22Rv1 (cell line): ENCODE measurements at regions not wholly inside any gene's neighbourhood (a gene's known extent, or its start where the extent isn't known, plus 50 kb on each side); places are given as distances from the start of the nearest gene placed in this dataset.

Source experiments
- CTCF ChIP-seq: fragments of 450-650 bp; IDR thresholded peaks from 2 replicates; pipeline ENCODE4 v1.5.1; 2017; ENCODE audit warnings: mild to moderate bottlenecking
- ZFX ChIP-seq: fragments of 450-650 bp; IDR thresholded peaks from 2 replicates; pipeline ENCODE4 v1.6.1; 2017; ENCODE audit warnings: antibody characterized with exemption, borderline replicate concordance

GRCh38 chr1:30250984-30251850, 472.2 kb downstream of the MATN1 start:
- TF ChIP-seq CTCF: no peak
- TF ChIP-seq ZFX: no peak
